ENCODE measurements at regions not wholly inside any gene's neighbourhood (a gene's known extent, or its start where the extent isn't known, plus 50 kb on each side); places are given as distances from the start of the nearest gene placed in this dataset.

GRCh38 chr7:67392596-67393438, 396.2 kb downstream of the TYW1 start:
- TF ChIP-seq CTCF (conservative IDR thresholded peaks at IDR 0.05 in 1 of 2, IDR thresholded peaks at IDR 0.05 in 1 of 2; ENCODE audit: low read depth in 1 of 2, low read length in 2 of 2) (no peak), EZH2 (IDR thresholded peaks at IDR 0.05; ENCODE audit: low read length, missing control alignments) (no peak)

Data from fibroblast of lung (primary cell).